ENCODE measurements at regions not wholly inside any gene's neighbourhood (a gene's known extent, or its start where the extent isn't known, plus 50 kb on each side); places are given as distances from the start of the nearest gene placed in this dataset.

- TF ChIP-seq, protein P1, sequence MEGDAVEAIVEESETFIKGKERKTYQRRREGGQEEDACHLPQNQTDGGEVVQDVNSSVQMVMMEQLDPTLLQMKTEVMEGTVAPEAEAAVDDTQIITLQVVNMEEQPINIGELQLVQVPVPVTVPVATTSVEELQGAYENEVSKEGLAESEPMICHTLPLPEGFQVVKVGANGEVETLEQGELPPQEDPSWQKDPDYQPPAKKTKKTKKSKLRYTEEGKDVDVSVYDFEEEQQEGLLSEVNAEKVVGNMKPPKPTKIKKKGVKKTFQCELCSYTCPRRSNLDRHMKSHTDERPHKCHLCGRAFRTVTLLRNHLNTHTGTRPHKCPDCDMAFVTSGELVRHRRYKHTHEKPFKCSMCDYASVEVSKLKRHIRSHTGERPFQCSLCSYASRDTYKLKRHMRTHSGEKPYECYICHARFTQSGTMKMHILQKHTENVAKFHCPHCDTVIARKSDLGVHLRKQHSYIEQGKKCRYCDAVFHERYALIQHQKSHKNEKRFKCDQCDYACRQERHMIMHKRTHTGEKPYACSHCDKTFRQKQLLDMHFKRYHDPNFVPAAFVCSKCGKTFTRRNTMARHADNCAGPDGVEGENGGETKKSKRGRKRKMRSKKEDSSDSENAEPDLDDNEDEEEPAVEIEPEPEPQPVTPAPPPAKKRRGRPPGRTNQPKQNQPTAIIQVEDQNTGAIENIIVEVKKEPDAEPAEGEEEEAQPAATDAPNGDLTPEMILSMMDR (IDR thresholded peaks at IDR 0.05; ENCODE audit: insufficient read depth, low read length), result no peak
- no peak for TF ChIP-seq POLR2AphosphoS5 (IDR thresholded peaks at IDR 0.05; ENCODE audit: low read depth)
- TF ChIP-seq REST (IDR thresholded peaks at IDR 0.05; ENCODE audit: insufficient replicate concordance, low read depth), result no peak
- no peak for TF ChIP-seq SPI1 (IDR thresholded peaks at IDR 0.05; ENCODE audit: borderline replicate concordance, low read depth)
- no peak for TF ChIP-seq GABPA (IDR thresholded peaks at IDR 0.05; ENCODE audit: low read depth)
Observed at GRCh38 chr5:143476601-143477211, 73.2 kb upstream of the NR3C1 start.

Measured in HL-60 (cell line).